Uterus (tissue), 3 donors: ENCODE measurements at regions not wholly inside any gene's neighbourhood (a gene's known extent, or its start where the extent isn't known, plus 50 kb on each side); places are given as distances from the start of the nearest gene placed in this dataset.

ENCODE experiments used
- DNase-seq, 2 donors: peaks; one replicate each; pipeline ENCODE4 v3.0.0-alpha.2; 2019 to 2020
- H3K27ac ChIP-seq, 2 donors: fragments of 200-600 bp; sonication (generic); 1 replicate in 1 of 2; 2 replicates in 1 of 2; pipeline ENCODE4 v1.5.1; 2016 to 2018
- H3K27me3 ChIP-seq, 2 donors: fragments of 200-600 bp; sonication (generic); one replicate each; pipeline ENCODE4 v1.5.1; 2018 to 2019; ENCODE audit warnings: control low read depth in 1 of 2
- H3K36me3 ChIP-seq, 2 donors: fragments of 200-600 bp; sonication (generic); one replicate each; pipeline ENCODE4 v1.5.1; 2019; ENCODE audit warnings: control low read depth in 1 of 2
- H3K4me1 ChIP-seq, 2 donors: fragments of 200-600 bp; sonication (generic); one replicate each; pipeline ENCODE4 v1.5.1; 2018 to 2019; ENCODE audit warnings: control low read depth in 1 of 2
- H3K4me3 ChIP-seq, 2 donors: fragments of 200-600 bp; sonication (generic); 1 replicate in 1 of 2; 2 replicates in 1 of 2; pipeline ENCODE4 v1.5.1; 2018 to 2019; ENCODE audit warnings: mild to moderate bottlenecking in 1 of 2
- H3K9me3 ChIP-seq, 2 donors: fragments of 200-600 bp; sonication (generic); one replicate each; pipeline ENCODE4 v1.5.1; 2019; ENCODE audit warnings: control low read depth in 1 of 2
- POLR2A ChIP-seq, 2 donors: fragments of 450-650 bp; IDR thresholded peaks; one replicate each; pipeline ENCODE4 v1.6.1; 2016; ENCODE audit warnings: antibody characterized with exemption in 2 of 2, mild to moderate bottlenecking in 1 of 2, moderate library complexity in 1 of 2
- intact Hi-C: fragments of 100-400 bp; cut with DNase I; formaldehyde crosslinking; loops from one replicate; pipeline ENCODE4 v1.15.1; 2023; ENCODE audit warnings: low total_unique reads
- TF ChIP-seq, protein P1 (sequence below), 4 experiments: fragments of 200-600 bp in 2 of 4; fragments of 450-650 bp in 2 of 4; sonication (generic) in 2 of 4; IDR thresholded peaks; one replicate each; pipeline ENCODE4 v1.5.1; 2016 to 2019; ENCODE audit warnings: antibody characterized with exemption in 4 of 4, mild to moderate bottlenecking in 2 of 4, moderate library complexity in 1 of 4
- donor health status: DM: yes; HTN: yes; CAD: no.

DNA sequence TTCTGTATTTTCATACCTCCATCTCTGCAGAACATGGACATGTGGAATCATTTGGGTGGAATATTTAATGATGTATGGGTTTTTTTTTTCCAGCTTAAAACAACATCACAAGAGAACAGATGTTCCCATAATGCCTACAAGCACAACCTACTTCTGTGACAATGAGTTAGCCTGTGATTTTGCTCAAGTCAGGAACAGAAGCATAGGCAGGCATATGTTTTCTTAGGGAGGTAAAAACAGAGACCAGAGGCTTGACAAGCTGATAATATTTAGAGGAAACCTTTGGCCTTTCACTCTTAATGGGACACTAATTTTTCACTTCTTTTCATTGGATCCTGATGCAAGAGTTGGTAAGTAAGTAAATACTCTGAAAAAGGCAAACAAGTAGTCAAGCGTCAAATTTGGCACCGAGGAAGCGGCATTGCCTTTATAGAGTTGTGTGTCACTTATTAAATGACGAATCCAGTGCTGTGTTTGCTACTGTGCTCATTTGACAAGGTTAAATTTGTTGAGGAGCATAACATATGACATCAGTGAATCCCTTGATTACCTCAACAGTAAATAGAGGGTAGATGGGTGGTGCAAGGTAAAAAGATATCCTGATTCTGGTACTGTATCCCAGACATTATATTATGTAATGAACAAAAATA is 66.7 kb upstream of the RBMS3 start:
- Histone ChIP-seq H3K36me3 (no peaks in the 10 kb centered on the region), H3K4me3 (no peak overlapping the region), H3K27ac (no peak overlapping the region), H3K9me3 (no peaks in the 10 kb centered on the region), H3K27me3 (no peaks in the 10 kb centered on the region), H3K4me1 (no peaks in the 10 kb centered on the region)
- TF ChIP-seq POLR2A (IDR thresholded peaks at IDR 0.05) = no peak
- TF ChIP-seq, protein P1, sequence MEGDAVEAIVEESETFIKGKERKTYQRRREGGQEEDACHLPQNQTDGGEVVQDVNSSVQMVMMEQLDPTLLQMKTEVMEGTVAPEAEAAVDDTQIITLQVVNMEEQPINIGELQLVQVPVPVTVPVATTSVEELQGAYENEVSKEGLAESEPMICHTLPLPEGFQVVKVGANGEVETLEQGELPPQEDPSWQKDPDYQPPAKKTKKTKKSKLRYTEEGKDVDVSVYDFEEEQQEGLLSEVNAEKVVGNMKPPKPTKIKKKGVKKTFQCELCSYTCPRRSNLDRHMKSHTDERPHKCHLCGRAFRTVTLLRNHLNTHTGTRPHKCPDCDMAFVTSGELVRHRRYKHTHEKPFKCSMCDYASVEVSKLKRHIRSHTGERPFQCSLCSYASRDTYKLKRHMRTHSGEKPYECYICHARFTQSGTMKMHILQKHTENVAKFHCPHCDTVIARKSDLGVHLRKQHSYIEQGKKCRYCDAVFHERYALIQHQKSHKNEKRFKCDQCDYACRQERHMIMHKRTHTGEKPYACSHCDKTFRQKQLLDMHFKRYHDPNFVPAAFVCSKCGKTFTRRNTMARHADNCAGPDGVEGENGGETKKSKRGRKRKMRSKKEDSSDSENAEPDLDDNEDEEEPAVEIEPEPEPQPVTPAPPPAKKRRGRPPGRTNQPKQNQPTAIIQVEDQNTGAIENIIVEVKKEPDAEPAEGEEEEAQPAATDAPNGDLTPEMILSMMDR (IDR thresholded peaks at IDR 0.05) = no peak
- intact Hi-C loops = no loop called here
- DNase-seq = no peak

DNA sequence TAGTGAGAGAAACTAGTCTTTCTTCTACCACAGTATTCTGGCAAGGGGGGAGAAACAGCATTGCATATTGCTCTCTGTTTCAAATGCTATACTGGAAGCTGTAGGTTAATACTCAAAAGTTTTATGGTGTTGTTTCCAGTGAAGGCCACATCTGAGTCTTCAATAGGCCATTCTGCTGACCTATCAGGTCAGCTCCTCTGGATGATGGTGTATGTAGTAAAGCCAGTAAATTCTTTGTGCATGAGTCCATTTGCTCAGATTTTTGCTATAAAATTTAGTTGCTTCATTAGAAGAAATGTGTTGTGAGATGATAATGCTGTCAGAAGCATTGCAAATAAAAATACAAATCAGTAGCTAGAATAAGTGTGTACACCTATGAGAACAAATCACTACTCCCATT is 64.9 kb upstream of the RBMS3 start:
- Histone ChIP-seq H3K4me1 (no peaks in the 10 kb centered on the region), H3K27me3 (no peaks in the 10 kb centered on the region), H3K9me3 (no peaks in the 10 kb centered on the region), H3K4me3 (no peak overlapping the region), H3K36me3 (no peaks in the 10 kb centered on the region), H3K27ac (no peak overlapping the region)
- TF ChIP-seq, protein P1 (IDR thresholded peaks at IDR 0.05) = no peak
- TF ChIP-seq POLR2A (IDR thresholded peaks at IDR 0.05) = no peak
- no peak for DNase-seq
- intact Hi-C loops = no loop called here

DNA sequence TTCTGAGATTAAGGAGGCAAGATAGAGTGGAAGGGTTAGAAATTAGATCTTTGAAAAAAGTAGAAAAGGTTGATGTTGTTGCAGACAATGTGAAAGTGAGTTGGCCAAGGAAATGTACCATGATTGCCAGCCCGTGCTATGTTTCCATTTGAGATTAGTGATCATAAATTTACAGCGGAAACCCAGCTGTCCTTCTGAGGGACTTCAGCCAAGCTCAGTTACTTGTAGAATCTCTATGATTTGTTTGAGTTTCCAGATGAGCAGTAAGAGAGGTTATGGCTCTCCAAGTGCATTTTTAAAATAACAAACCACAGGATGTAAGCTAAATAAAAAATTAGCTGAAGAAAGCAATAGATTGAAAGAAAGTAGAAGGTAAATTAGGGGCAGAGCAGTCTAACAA is 54.2 kb upstream of the RBMS3 start:
- H3K4me3 ChIP-seq = no peak overlapping the region
- peaks cover 0 to 4% of the 10 kb centered on the region in 2 donors for H3K4me1 ChIP-seq
- no peaks in the 10 kb centered on the region for H3K9me3 ChIP-seq
- H3K27ac ChIP-seq = no peak overlapping the region
- no peaks in the 10 kb centered on the region for H3K36me3 ChIP-seq
- no peaks in the 10 kb centered on the region for H3K27me3 ChIP-seq
- intact Hi-C loops = no loop called here
- no peak for DNase-seq
- TF ChIP-seq, protein P1 (IDR thresholded peaks at IDR 0.05) = no peak
- TF ChIP-seq POLR2A (IDR thresholded peaks at IDR 0.05) = no peak

DNA sequence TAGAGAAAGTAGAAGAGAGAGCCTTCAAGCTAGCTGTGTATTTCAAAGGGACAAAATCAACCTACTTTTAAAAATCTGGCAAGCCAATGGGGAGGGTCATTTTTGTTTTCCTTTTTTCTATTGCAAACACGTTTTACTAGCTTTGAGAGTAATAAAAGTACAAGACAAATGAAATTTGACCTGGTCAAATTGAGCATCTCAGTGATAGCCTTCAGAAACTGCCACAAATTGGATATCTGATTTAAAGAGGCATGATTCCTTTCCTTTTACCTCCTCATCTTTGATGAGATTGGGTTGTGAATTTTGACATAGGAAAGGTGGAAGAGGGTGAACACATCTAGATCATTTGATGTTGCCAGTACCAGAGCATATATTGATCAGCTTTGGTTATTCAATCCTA is 53.6 kb upstream of the RBMS3 start:
- no peak overlapping the region for H3K4me3 ChIP-seq
- DNase-seq = no peak
- no peak for TF ChIP-seq POLR2A (IDR thresholded peaks at IDR 0.05)
- TF ChIP-seq, protein P1 (IDR thresholded peaks at IDR 0.05) = no peak
- H3K27ac ChIP-seq = no peak overlapping the region
- no peaks in the 10 kb centered on the region for H3K36me3 ChIP-seq
- intact Hi-C loops = no loop called here
- H3K9me3 ChIP-seq = no peaks in the 10 kb centered on the region
- H3K27me3 ChIP-seq = no peaks in the 10 kb centered on the region
- peaks cover 0 to 4% of the 10 kb centered on the region in 2 donors for H3K4me1 ChIP-seq
